ENCODE measurements at regions not wholly inside any gene's neighbourhood (a gene's known extent, or its start where the extent isn't known, plus 50 kb on each side); places are given as distances from the start of the nearest gene placed in this dataset.
"Not testable (repeated sequence)": the region's sequence is repeated elsewhere in the genome, so short reads cannot be mapped to it uniquely, and the experiment has no call there.

DNA sequence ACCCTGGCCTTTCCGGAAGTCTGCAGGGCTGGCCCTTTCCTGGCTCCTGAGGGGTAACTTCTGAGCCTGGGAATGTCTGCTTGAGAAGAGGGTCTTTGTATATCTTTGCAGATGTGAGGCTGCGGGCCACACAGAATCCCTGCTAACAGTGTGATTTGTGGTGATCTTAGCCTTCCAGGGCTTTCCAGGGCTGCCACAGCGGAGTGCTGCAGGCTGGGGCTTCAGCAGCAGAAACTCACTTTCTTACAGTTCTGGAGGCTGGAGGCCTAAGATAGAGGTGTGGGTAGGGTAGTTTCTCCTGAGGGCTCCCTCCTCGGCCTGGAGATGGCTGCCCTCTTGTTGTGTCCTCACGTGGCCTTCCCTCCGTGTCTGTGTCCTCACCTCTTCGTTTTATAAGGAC lies 294.7 kb upstream of the HS6ST1 start:
- H3K79me2 ChIP-seq (ENCODE audit: control insufficient read depth, insufficient read depth, low read length) = no peaks in the 10 kb centered on the region
- TF ChIP-seq, protein P1, sequence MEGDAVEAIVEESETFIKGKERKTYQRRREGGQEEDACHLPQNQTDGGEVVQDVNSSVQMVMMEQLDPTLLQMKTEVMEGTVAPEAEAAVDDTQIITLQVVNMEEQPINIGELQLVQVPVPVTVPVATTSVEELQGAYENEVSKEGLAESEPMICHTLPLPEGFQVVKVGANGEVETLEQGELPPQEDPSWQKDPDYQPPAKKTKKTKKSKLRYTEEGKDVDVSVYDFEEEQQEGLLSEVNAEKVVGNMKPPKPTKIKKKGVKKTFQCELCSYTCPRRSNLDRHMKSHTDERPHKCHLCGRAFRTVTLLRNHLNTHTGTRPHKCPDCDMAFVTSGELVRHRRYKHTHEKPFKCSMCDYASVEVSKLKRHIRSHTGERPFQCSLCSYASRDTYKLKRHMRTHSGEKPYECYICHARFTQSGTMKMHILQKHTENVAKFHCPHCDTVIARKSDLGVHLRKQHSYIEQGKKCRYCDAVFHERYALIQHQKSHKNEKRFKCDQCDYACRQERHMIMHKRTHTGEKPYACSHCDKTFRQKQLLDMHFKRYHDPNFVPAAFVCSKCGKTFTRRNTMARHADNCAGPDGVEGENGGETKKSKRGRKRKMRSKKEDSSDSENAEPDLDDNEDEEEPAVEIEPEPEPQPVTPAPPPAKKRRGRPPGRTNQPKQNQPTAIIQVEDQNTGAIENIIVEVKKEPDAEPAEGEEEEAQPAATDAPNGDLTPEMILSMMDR (conservative IDR thresholded peaks at IDR 0.05 in 1 of 2, IDR thresholded peaks at IDR 0.05 in 1 of 2; ENCODE audit: low read depth in 1 of 2, low read length in 2 of 2) = no peak
- TF ChIP-seq EZH2 (IDR thresholded peaks at IDR 0.05; ENCODE audit: low read length, missing control alignments) = no peak
- H3K27ac ChIP-seq (ENCODE audit: insufficient read depth, low read length) = no peak overlapping the region
- no peaks in the 10 kb centered on the region for H3K9me3 ChIP-seq (ENCODE audit: control insufficient read depth, insufficient read depth, low read depth, low read length)
- no peaks in the 10 kb centered on the region for H3K4me1 ChIP-seq (ENCODE audit: control insufficient read depth, extremely low read depth, insufficient read depth, low read length)
- H3K4me2 ChIP-seq (ENCODE audit: extremely low read depth, insufficient read depth, low read length) = no peak overlapping the region
- H3K9ac ChIP-seq (ENCODE audit: insufficient read depth, low read length) = no peak overlapping the region
- H3K36me3 ChIP-seq (ENCODE audit: control insufficient read depth, insufficient read depth, low read length) = no peaks in the 10 kb centered on the region
- H4K20me1 ChIP-seq (ENCODE audit: control insufficient read depth, extremely low read depth, insufficient read depth, low read length) = no peaks in the 10 kb centered on the region
- no peaks in the 10 kb centered on the region for H3K27me3 ChIP-seq (ENCODE audit: control insufficient read depth, insufficient read depth, low read length)
- no peak overlapping the region for H2AFZ ChIP-seq (ENCODE audit: low read length)
- no peak overlapping the region for H3K4me3 ChIP-seq (replicated peaks in 1 of 4; ENCODE audit: control extremely low read depth in 1 of 4, insufficient read depth in 1 of 4, low read depth in 3 of 4, low read length in 4 of 4)
- no peak for DNase-seq (ENCODE audit: low read depth in 2 of 2)

DNA sequence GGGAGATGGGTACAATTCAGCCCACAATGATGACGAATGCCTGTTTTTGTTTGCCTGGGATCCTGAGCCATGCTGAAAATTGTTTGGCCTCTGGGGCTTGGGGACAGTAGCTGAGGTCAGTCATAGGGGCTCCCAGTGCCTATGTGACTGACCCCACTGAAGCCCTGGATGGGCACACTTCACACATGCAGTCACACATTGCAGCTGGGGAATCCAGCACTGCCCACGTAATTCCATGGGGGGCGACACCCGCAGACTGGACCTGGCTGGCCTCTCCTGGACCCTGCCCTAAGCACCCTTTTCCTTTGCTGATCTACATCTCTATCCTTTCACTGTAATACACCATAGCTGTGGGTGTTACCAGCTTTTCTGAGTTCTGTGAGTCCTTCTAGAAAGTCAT lies 295.2 kb upstream of the HS6ST1 start:
- Histone ChIP-seq H3K9me3 (ENCODE audit: control insufficient read depth, insufficient read depth, low read depth, low read length) (no peaks in the 10 kb centered on the region), H3K4me1 (ENCODE audit: control insufficient read depth, extremely low read depth, insufficient read depth, low read length) (no peaks in the 10 kb centered on the region), H3K4me3 (replicated peaks in 1 of 4; ENCODE audit: control extremely low read depth in 1 of 4, insufficient read depth in 1 of 4, low read depth in 3 of 4, low read length in 4 of 4) (no peak overlapping the region), H3K79me2 (ENCODE audit: control insufficient read depth, insufficient read depth, low read length) (no peaks in the 10 kb centered on the region), H3K27me3 (ENCODE audit: control insufficient read depth, insufficient read depth, low read length) (no peaks in the 10 kb centered on the region), H4K20me1 (ENCODE audit: control insufficient read depth, extremely low read depth, insufficient read depth, low read length) (no peaks in the 10 kb centered on the region), H3K9ac (ENCODE audit: insufficient read depth, low read length) (no peak overlapping the region), H3K27ac (ENCODE audit: insufficient read depth, low read length) (no peak overlapping the region), H3K36me3 (ENCODE audit: control insufficient read depth, insufficient read depth, low read length) (no peaks in the 10 kb centered on the region), H3K4me2 (ENCODE audit: extremely low read depth, insufficient read depth, low read length) (no peak overlapping the region), H2AFZ (ENCODE audit: low read length) (no peak overlapping the region)
- no peak for DNase-seq (ENCODE audit: low read depth in 2 of 2)
- TF ChIP-seq EZH2 (IDR thresholded peaks at IDR 0.05; ENCODE audit: low read length, missing control alignments) = no peak
- TF ChIP-seq, protein P1 (conservative IDR thresholded peaks at IDR 0.05 in 1 of 2, IDR thresholded peaks at IDR 0.05 in 1 of 2; ENCODE audit: low read depth in 1 of 2, low read length in 2 of 2) = no peak

DNA sequence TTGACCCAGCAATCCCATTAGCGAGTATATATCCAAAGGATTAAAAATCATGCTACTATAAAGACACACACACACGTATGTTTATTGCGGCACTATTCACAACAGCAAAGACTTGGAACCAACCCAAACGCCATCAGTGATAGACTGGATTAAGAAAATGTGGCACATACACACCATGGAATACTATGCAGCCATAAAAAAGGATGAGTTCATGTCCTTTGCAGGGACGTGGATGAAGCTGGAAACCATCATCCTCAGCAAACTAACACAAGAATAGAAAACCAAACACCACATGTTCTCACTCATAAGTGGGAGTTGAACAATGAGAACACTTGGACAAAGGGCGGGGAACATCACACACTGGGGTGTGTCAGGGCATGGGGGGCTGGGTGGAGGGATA lies 296.2 kb upstream of the HS6ST1 start:
- H3K4me1 ChIP-seq (ENCODE audit: control insufficient read depth, extremely low read depth, insufficient read depth, low read length); H3K27ac ChIP-seq (ENCODE audit: insufficient read depth, low read length); H3K4me3 ChIP-seq (replicated peaks in 1 of 4; ENCODE audit: control extremely low read depth in 1 of 4, insufficient read depth in 1 of 4, low read depth in 3 of 4, low read length in 4 of 4); H3K36me3 ChIP-seq (ENCODE audit: control insufficient read depth, insufficient read depth, low read length); H3K9ac ChIP-seq (ENCODE audit: insufficient read depth, low read length); H3K27me3 ChIP-seq (ENCODE audit: control insufficient read depth, insufficient read depth, low read length); DNase-seq (ENCODE audit: low read depth in 2 of 2); H2AFZ ChIP-seq (ENCODE audit: low read length); H3K79me2 ChIP-seq (ENCODE audit: control insufficient read depth, insufficient read depth, low read length); H4K20me1 ChIP-seq (ENCODE audit: control insufficient read depth, extremely low read depth, insufficient read depth, low read length); H3K9me3 ChIP-seq (ENCODE audit: control insufficient read depth, insufficient read depth, low read depth, low read length); H3K4me2 ChIP-seq (ENCODE audit: extremely low read depth, insufficient read depth, low read length): not testable (repeated sequence)

DNA sequence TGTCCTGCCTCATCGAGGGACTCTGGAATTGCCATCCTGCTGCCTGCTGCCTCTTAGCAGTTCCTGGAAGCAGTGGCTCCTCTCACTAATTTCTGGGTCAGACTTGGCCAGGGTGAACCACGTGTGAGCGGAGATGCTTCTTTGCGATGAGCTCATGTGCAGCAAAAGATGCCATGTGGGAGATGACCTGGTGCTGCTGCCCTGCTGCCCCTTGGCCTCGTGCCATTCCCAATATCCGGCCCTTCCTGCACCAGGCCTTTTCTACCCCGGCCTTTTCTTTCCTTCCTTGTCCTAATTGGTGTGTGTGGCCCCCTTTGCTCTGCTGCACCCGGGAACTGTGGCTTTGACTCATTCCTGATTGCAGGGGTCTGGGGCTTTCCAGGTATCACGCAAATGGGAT lies 296.9 kb upstream of the HS6ST1 start:
- Histone ChIP-seq H3K36me3 (ENCODE audit: control insufficient read depth, insufficient read depth, low read length) (no peaks in the 10 kb centered on the region), H3K9ac (ENCODE audit: insufficient read depth, low read length) (no peak overlapping the region), H3K4me3 (replicated peaks in 1 of 4; ENCODE audit: control extremely low read depth in 1 of 4, insufficient read depth in 1 of 4, low read depth in 3 of 4, low read length in 4 of 4) (no peak overlapping the region), H3K79me2 (ENCODE audit: control insufficient read depth, insufficient read depth, low read length) (no peaks in the 10 kb centered on the region), H3K9me3 (ENCODE audit: control insufficient read depth, insufficient read depth, low read depth, low read length) (no peaks in the 10 kb centered on the region), H2AFZ (ENCODE audit: low read length) (no peak overlapping the region), H3K4me2 (ENCODE audit: extremely low read depth, insufficient read depth, low read length) (no peak overlapping the region), H4K20me1 (ENCODE audit: control insufficient read depth, extremely low read depth, insufficient read depth, low read length) (no peaks in the 10 kb centered on the region), H3K27ac (ENCODE audit: insufficient read depth, low read length) (no peak overlapping the region), H3K27me3 (ENCODE audit: control insufficient read depth, insufficient read depth, low read length) (no peaks in the 10 kb centered on the region), H3K4me1 (ENCODE audit: control insufficient read depth, extremely low read depth, insufficient read depth, low read length) (no peaks in the 10 kb centered on the region)
- TF ChIP-seq EZH2 (IDR thresholded peaks at IDR 0.05; ENCODE audit: low read length, missing control alignments) = no peak
- TF ChIP-seq, protein P1 (conservative IDR thresholded peaks at IDR 0.05 in 1 of 2, IDR thresholded peaks at IDR 0.05 in 1 of 2; ENCODE audit: low read depth in 1 of 2, low read length in 2 of 2) = no peak
- DNase-seq (ENCODE audit: low read depth in 2 of 2) = no peak
